Ecto neural progenitor cell (in vitro differentiated cells): ENCODE measurements at regions not wholly inside any gene's neighbourhood (a gene's known extent, or its start where the extent isn't known, plus 50 kb on each side); places are given as distances from the start of the nearest gene placed in this dataset.

Source experiments
- DNase-seq: peaks from one replicate; pipeline ENCODE4 v3.0.0-alpha.2; 2018; ENCODE audit warnings: low spot score

DNA sequence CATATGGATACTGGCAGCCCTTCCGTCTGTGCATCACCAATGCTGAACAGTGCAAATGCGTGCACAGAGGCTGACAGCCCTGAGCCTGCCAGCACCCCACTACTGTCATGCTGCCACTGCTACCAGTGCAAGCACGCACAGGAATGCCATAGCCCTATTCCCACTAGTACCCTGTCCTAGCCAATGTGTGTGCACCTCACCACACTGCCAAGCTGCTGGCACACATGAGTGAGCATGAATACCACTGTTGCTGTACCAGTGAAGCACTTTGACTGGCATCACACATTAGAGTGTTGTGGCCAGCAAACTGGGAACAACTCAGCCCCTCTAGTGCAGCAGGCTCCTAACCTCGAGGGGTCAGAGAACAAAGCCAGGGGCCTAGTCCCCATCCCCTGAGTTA is 102.9 kb upstream of the PCDH10 start:
- no peak for DNase-seq

DNA sequence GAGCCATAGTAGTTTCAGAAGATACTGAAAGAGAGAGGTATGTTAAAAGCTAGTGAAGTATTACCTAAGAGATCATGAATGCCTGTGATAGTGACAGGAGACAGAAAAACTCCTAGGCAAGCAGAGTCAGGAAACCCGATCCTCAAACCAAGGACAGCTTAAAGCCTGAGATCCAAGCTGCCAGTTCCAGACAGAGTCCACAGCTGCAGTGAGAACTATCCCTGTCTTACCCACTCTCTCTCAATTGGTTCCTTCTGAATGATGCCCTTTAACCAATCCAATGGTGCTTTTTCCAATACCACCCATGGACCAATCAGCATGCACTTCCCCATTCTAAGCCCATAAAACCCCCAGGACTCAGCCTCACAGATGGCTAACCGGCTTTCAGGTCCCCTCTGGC is 90.4 kb upstream of the PCDH10 start:
- DNase-seq, result no peak

DNA sequence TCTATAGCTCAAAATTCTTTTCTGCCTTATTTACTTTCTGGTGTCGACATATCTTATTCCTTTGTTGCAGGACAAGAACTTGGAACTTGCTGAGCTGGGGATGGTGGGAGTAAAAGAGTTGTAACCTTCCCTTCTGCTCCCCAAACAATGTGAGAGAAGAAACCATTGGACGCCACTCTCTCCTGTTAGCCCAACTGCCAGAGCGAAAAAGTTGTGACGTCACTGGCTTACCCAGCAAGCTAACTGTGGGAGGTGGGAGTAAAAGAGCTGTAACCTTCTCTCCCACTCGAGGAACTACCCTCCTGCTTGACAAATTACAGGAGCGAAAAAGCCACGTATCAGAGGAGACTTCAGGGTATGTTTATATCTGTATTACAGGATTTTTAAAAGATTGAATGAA is 90.0 kb upstream of the PCDH10 start:
- no peak for DNase-seq

DNA sequence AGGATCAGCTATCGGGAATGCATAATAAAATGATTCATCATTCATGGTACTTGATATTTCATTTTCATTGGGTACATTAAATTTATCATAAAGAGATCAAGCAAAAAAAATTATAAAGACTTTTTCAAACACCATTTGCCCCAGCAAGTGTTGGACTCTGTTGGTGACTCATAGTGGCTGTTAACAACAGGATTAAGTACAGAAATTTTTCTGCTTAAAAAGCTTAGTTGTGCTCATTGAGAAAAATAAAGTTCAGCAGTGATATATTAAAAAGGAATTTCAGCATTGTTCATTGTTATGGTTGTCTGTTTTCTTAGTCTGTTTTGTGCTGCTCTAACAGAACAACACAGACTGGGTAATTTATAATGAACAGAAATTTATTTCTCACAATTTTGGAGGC is 86.2 kb upstream of the PCDH10 start:
- no peak for DNase-seq

DNA sequence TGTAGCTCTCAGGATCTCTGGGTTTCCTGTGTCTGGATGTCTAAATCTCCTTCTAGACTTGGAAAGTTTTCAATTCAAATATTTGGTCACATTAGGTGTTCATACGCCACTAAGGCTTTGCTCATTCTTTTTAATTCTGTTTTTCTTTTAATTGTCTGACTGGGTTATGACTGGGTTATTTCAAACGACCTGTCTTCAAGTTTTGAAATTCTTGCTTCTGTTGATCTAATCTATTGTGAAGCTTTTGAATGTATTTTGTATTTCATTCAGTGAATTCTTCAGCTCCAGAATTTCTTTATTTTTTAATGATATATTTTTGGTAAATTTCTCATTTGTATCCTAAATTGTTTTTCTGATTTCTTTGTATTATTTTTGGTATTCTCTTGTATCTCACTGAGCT is 81.0 kb upstream of the PCDH10 start:
- no peak for DNase-seq

DNA sequence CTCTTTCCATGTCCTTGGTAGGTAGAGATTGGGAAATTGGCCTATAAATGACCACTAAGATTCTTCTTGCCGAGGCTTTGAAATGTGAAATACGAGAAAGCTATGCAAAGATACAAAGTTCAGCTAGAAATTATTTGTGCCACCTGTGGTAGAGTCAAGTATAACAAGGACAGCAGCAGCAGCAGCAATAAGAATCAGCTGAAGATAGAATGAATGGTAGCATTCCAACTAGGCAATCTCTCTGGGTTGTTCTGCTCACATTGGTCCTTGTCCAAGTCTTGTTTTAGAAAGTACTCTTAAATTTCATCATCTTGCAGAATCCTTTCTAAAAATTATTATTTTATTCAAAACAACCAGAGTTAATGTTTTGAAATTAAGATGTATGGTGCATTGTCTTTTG is 67.8 kb upstream of the PCDH10 start:
- no peak for DNase-seq

DNA sequence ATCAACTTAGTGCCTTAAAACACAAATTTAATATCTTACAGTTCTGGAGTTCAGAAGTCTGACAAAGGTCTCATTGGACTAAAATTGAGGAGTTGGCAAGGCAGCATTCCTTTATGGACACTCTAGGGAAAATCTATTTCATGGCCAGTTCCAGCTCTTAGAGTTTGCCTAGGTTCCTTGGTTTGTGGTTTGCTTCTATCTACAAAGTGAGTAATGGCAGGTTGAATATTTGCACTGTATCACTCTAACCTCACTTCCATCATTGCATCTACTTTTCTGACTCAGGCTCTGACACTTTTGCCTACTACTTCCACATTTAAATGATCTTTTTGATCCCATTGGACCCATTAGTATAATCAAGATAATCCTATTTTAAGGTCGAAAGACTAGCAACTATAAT is 64.7 kb upstream of the PCDH10 start:
- no peak for DNase-seq

DNA sequence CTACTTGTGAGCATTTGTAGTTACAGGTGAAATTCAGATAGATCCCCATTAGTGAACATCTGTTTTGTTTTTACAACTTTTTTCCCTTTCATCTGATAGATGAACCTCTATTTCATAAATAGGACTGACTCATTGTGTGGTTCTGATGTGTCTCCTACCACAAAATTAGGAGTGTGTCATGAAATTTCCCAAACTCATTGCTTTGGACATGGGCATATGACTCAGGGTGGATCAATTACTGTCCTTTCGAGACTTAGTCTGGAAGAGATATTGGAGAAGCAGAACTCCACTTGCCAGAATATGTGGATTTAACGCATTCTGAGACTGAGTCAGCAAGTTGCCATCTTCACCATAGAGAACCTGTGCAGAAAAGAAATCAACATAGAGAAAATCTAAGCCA is 53.5 kb upstream of the PCDH10 start:
- DNase-seq, result no peak

DNA sequence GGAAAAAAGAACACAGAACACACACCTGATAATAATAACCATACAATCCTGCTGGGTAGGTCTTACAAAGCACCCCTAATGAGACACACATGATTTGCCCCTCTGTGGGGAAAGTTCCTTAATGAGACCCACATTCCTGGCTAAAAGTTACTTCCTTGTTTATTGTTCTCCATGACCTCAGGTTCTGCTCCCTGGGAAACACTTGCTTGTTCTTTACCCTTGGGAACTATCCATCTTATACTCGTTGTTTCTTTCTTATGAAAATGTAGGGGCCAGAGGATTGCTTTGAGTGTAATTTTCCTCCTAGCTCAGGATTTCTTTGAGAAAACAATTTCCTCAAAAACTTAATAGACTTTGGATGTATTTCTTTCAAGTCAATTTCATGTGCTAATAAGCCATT is 52.1 kb upstream of the PCDH10 start:
- DNase-seq, result no peak
